ENCODE measurements at regions not wholly inside any gene's neighbourhood (a gene's known extent, or its start where the extent isn't known, plus 50 kb on each side); places are given as distances from the start of the nearest gene placed in this dataset.
"Not testable (repeated sequence)": the region's sequence is repeated elsewhere in the genome, so short reads cannot be mapped to it uniquely, and the experiment has no call there.

DNA sequence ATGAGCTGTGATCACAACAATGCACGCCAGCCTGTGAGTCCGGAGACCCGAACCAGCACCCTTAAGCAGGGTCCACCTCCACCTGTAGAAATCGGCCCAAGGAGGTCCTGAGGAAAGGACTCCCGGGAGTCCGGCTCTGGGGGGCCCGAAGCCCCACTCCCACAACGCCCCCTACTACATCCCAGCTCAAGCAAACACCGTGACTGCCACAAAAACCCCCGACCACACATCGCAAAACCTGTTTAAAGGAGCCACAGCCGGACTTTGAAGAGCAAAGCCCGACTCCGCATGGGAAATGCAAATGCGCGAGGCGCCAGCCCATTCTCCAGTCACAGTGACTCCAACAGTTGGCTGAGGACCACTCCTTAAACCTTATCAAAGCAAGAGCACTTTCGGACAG is 682.4 kb downstream of the KCNJ18 start:
- H3K9me3 Mint-ChIP-seq, result peaks cover 19% of the 10 kb centered on the region
- ATAC-seq (no peak), DNase-seq (no peak)
- no peaks in the 10 kb centered on the region for H3K36me3 Mint-ChIP-seq (ENCODE audit: low read depth)
- no peaks in the 10 kb centered on the region for H3K4me1 Mint-ChIP-seq (ENCODE audit: low read depth)
- POLR2A ChIA-PET, result no interaction called here
- no peak overlapping the region for H3K4me3 Mint-ChIP-seq
- H3K27me3 Mint-ChIP-seq, result no peaks in the 10 kb centered on the region
- intact Hi-C loops (cut with micrococcal nuclease), result no loop called here
- no peak overlapping the region for H3K27ac Mint-ChIP-seq
- CTCF ChIA-PET, result no interaction called here
- TF ChIP-seq, protein P1, sequence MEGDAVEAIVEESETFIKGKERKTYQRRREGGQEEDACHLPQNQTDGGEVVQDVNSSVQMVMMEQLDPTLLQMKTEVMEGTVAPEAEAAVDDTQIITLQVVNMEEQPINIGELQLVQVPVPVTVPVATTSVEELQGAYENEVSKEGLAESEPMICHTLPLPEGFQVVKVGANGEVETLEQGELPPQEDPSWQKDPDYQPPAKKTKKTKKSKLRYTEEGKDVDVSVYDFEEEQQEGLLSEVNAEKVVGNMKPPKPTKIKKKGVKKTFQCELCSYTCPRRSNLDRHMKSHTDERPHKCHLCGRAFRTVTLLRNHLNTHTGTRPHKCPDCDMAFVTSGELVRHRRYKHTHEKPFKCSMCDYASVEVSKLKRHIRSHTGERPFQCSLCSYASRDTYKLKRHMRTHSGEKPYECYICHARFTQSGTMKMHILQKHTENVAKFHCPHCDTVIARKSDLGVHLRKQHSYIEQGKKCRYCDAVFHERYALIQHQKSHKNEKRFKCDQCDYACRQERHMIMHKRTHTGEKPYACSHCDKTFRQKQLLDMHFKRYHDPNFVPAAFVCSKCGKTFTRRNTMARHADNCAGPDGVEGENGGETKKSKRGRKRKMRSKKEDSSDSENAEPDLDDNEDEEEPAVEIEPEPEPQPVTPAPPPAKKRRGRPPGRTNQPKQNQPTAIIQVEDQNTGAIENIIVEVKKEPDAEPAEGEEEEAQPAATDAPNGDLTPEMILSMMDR (IDR thresholded peaks at IDR 0.05), result no peak

DNA sequence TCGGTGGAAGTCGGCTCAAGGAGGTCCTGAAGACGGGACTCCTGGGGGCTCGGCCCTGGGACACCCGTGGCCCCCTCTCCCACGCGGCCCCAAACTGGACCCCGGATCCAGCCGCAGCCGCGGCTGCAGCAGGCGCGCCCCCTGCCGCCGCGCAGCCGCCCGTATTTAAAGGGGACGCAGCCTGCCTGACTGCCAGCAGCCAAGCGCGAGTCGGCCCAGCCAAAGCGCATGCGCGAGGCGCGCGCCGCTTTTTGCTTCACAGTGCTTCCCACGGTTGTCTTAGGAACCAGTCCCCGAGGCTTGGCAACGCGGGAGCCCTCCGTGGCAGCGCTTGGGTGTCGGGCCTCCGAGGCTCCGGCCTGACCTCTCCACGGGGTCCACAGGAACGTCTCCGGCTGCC is 684.4 kb downstream of the KCNJ18 start:
- H3K27me3 Mint-ChIP-seq; POLR2A ChIA-PET; H3K36me3 Mint-ChIP-seq (ENCODE audit: low read depth); ATAC-seq; H3K4me1 Mint-ChIP-seq (ENCODE audit: low read depth); DNase-seq; H3K4me3 Mint-ChIP-seq; H3K27ac Mint-ChIP-seq; H3K9me3 Mint-ChIP-seq; CTCF ChIA-PET; intact Hi-C loops (cut with micrococcal nuclease): not testable (repeated sequence)

DNA sequence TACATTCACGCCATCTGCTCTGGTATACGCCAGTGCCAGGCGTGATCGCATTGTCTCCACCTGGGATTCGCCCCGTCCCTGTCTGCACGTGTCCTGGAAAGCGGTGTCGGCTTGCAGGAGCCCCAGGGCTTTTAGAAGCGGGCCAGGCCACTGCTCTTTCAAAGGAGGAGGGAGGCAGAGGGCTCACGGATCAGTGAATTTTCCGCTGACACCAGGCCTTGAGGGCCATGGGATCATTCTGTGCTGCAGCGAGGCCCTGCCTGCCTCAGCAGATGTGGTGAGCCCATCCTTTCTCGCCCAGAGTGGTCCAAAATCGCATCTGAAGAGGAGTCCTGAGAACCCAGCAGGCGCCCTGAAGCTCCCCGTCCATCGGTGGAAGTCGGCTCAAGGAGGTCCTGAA is 686.4 kb downstream of the KCNJ18 start:
- H3K36me3 Mint-ChIP-seq (ENCODE audit: low read depth); H3K9me3 Mint-ChIP-seq; H3K27me3 Mint-ChIP-seq; CTCF ChIA-PET; POLR2A ChIA-PET; ATAC-seq; H3K4me3 Mint-ChIP-seq; H3K4me1 Mint-ChIP-seq (ENCODE audit: low read depth); intact Hi-C loops (cut with micrococcal nuclease); DNase-seq; H3K27ac Mint-ChIP-seq: not testable (repeated sequence)

DNA sequence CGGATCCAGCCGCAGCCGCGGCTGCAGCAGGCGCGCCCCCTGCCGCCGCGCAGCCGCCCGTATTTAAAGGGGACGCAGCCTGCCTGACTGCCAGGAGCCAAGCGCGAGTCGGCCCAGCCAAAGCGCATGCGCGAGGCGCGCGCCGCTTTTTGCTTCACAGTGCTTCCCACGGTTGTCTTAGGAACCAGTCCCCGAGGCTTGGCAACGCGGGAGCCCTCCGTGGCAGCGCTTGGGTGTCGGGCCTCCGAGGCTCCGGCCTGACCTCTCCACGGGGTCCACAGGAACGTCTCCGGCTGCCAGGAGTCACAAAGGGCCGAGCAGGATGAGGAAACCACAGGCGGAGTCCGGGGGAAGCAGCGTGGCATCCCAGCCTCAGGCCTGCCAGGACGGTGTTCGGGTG is 689.3 kb downstream of the KCNJ18 start:
- H3K36me3 Mint-ChIP-seq (ENCODE audit: low read depth); H3K4me3 Mint-ChIP-seq; H3K9me3 Mint-ChIP-seq; DNase-seq; POLR2A ChIA-PET; H3K27ac Mint-ChIP-seq; H3K27me3 Mint-ChIP-seq; CTCF ChIA-PET; intact Hi-C loops (cut with micrococcal nuclease); H3K4me1 Mint-ChIP-seq (ENCODE audit: low read depth); ATAC-seq: not testable (repeated sequence)

DNA sequence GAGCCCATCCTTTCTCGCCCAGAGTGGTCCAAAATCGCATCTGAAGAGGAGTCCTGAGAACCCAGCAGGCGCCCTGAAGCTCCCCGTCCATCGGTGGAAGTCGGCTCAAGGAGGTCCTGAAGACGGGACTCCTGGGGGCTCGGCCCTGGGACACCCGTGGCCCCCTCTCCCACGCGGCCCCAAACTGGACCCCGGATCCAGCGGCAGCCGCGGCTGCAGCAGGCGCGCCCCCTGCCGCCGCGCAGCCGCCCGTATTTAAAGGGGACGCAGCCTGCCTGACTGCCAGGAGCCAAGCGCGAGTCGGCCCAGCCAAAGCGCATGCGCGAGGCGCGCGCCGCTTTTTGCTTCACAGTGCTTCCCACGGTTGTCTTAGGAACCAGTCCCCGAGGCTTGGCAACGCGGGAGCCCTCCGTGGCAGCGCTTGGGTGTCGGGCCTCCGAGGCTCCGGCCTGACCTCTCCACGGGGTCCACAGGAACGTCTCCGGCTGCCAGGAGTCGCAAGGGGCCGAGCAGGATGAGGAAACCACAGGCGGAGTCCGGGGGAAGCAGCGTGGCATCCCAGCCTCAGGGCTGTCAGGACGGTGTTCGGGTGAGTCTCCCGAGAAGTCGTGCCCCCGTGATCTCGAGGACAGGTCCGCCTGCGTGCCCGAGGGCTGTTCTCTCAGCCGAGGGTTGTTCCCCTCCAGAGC is 691.6 kb downstream of the KCNJ18 start:
- H3K9me3 Mint-ChIP-seq; ATAC-seq; DNase-seq; H3K4me3 Mint-ChIP-seq; CTCF ChIA-PET; H3K36me3 Mint-ChIP-seq (ENCODE audit: low read depth); POLR2A ChIA-PET; H3K4me1 Mint-ChIP-seq (ENCODE audit: low read depth); H3K27me3 Mint-ChIP-seq; intact Hi-C loops (cut with micrococcal nuclease); H3K27ac Mint-ChIP-seq: not testable (repeated sequence)

DNA sequence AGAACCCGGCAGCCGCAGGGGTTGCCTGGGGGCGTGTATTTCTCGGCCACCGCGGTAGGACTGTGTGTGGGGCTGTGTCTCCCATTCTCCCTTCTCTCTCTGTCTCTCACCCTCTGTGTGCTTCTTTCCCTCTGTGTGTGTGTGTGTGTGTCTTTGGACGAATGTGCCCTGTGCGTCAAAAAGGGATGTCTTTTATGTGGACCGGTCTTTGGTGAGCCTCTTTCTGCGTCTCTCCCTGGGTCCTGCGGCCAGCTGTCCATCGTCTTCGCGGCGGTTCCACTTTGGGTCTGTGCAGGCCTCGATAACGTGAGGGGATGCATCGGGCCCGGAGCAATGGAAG is 692.1 kb downstream of the KCNJ18 start:
- H3K4me1 Mint-ChIP-seq (ENCODE audit: low read depth); CTCF ChIA-PET; intact Hi-C loops (cut with micrococcal nuclease); DNase-seq; H3K4me3 Mint-ChIP-seq; POLR2A ChIA-PET; H3K27me3 Mint-ChIP-seq; H3K9me3 Mint-ChIP-seq; H3K36me3 Mint-ChIP-seq (ENCODE audit: low read depth); ATAC-seq; H3K27ac Mint-ChIP-seq: not testable (repeated sequence)

DNA sequence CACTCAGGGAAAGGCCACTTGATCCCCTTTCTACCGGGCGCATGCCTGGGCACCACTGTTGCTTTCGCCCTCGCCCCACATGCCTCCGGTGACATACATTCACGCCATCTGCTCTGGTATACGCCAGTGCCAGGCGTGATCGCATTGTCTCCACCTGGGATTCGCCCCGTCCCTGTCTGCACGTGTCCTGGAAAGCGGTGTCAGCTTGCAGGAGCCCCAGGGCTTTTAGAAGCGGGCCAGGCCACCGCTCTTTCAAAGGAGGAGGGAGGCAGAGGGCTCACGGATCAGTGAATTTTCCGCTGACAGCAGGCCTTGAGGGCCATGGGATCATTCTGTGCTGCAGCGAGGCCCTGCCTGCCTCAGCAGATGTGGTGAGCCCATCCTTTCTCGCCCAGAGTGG is 706.1 kb downstream of the KCNJ18 start:
- H3K4me3 Mint-ChIP-seq; CTCF ChIA-PET; DNase-seq; intact Hi-C loops (cut with micrococcal nuclease); H3K36me3 Mint-ChIP-seq (ENCODE audit: low read depth); H3K27ac Mint-ChIP-seq; ATAC-seq; H3K4me1 Mint-ChIP-seq (ENCODE audit: low read depth); H3K9me3 Mint-ChIP-seq; H3K27me3 Mint-ChIP-seq; POLR2A ChIA-PET: not testable (repeated sequence)

DNA sequence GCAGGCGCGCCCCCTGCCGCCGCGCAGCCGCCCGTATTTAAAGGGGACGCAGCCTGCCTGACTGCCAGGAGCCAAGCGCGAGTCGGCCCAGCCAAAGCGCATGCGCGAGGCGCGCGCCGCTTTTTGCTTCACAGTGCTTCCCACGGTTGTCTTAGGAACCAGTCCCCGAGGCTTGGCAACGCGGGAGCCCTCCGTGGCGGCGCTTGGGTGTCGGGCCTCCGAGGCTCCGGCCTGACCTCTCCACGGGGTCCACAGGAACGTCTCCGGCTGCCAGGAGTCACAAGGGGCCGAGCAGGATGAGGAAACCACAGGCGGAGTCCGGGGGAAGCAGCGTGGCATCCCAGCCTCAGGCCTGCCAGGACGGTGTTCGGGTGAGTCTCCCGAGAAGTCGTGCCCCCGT is 706.7 kb downstream of the KCNJ18 start:
- H3K4me3 Mint-ChIP-seq; H3K9me3 Mint-ChIP-seq; POLR2A ChIA-PET; intact Hi-C loops (cut with micrococcal nuclease); DNase-seq; H3K27ac Mint-ChIP-seq; CTCF ChIA-PET; ATAC-seq; H3K27me3 Mint-ChIP-seq; H3K4me1 Mint-ChIP-seq (ENCODE audit: low read depth); H3K36me3 Mint-ChIP-seq (ENCODE audit: low read depth): not testable (repeated sequence)

DNA sequence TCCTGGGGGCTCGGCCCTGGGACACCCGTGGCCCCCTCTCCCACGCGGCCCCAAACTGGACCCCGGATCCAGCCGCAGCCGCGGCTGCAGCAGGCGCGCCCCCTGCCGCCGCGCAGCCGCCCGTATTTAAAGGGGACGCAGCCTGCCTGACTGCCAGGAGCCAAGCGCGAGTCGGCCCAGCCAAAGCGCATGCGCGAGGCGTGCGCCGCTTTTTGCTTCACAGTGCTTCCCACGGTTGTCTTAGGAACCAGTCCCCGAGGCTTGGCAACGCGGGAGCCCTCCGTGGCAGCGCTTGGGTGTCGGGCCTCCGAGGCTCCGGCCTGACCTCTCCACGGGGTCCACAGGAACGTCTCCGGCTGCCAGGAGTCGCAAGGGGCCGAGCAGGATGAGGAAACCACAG is 712.8 kb downstream of the KCNJ18 start:
- H3K36me3 Mint-ChIP-seq (ENCODE audit: low read depth); H3K4me3 Mint-ChIP-seq; H3K27me3 Mint-ChIP-seq; POLR2A ChIA-PET; DNase-seq; ATAC-seq; H3K9me3 Mint-ChIP-seq; CTCF ChIA-PET; H3K27ac Mint-ChIP-seq; H3K4me1 Mint-ChIP-seq (ENCODE audit: low read depth); intact Hi-C loops (cut with micrococcal nuclease): not testable (repeated sequence)

All from activated CD8-positive, alpha-beta T cell treated with anti-CD3 and anti-CD28 coated beads for 36 hours (primary cell).